ENCODE measurements at regions not wholly inside any gene's neighbourhood (a gene's known extent, or its start where the extent isn't known, plus 50 kb on each side); places are given as distances from the start of the nearest gene placed in this dataset.

GRCh38 chrX:140123446-140123845, 158.1 kb upstream of the CXorf66 start:
- TF ChIP-seq ZFP3 (CRISPR knock-in tag; IDR thresholded peaks at IDR 0.05): no peak
- no peak for TF ChIP-seq PATZ1 (CRISPR knock-in tag; IDR thresholded peaks at IDR 0.05; ENCODE audit: borderline replicate concordance)
- TF ChIP-seq ZNF8 (CRISPR knock-in tag; IDR thresholded peaks at IDR 0.05): no peak
- TF ChIP-seq BACH2 (CRISPR knock-in tag; IDR thresholded peaks at IDR 0.05; ENCODE audit: borderline replicate concordance): no peak
- TF ChIP-seq CSDC2 (CRISPR knock-in tag; IDR thresholded peaks at IDR 0.05): no peak
- no peak for TF ChIP-seq OSR1 (CRISPR knock-in tag; IDR thresholded peaks at IDR 0.05)
- no peak for TF ChIP-seq ESRRG (CRISPR knock-in tag; IDR thresholded peaks at IDR 0.05)
- TF ChIP-seq RARB (CRISPR knock-in tag; IDR thresholded peaks at IDR 0.05): no peak
